ENCODE measurements at regions not wholly inside any gene's neighbourhood (a gene's known extent, or its start where the extent isn't known, plus 50 kb on each side); places are given as distances from the start of the nearest gene placed in this dataset.

DNA sequence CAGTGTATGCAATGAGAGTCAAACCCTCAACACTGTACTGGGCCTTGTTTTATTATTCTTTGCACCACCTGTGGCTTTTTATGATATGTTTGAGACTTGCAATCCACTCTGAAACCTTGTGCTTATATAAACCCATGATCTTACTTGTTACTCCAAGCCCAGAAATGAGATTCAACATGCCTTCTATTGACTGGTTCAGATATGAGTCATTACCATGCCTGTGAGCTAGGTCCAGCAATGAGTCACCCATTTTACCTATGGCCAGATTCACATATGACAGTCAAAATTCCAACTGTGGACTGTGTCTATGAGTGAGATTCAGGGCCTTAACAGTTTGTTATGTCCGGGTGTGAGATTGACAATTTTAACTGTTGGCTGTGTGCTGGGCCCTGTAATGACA is 1846.1 kb downstream of the TP53TG3F start:
- TF ChIP-seq, protein P1, sequence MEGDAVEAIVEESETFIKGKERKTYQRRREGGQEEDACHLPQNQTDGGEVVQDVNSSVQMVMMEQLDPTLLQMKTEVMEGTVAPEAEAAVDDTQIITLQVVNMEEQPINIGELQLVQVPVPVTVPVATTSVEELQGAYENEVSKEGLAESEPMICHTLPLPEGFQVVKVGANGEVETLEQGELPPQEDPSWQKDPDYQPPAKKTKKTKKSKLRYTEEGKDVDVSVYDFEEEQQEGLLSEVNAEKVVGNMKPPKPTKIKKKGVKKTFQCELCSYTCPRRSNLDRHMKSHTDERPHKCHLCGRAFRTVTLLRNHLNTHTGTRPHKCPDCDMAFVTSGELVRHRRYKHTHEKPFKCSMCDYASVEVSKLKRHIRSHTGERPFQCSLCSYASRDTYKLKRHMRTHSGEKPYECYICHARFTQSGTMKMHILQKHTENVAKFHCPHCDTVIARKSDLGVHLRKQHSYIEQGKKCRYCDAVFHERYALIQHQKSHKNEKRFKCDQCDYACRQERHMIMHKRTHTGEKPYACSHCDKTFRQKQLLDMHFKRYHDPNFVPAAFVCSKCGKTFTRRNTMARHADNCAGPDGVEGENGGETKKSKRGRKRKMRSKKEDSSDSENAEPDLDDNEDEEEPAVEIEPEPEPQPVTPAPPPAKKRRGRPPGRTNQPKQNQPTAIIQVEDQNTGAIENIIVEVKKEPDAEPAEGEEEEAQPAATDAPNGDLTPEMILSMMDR (IDR thresholded peaks at IDR 0.05; ENCODE audit: low read length): no peak
- TF ChIP-seq EZH2 (IDR thresholded peaks at IDR 0.05; ENCODE audit: borderline replicate concordance, low read length): no peak

All from OCI-LY1 (cell line).